GM10248 (cell line): ENCODE measurements at regions not wholly inside any gene's neighbourhood (a gene's known extent, or its start where the extent isn't known, plus 50 kb on each side); places are given as distances from the start of the nearest gene placed in this dataset.

Experiments
- CTCF ChIA-PET: fragments of 300-600 bp; sonication (Branson Sonifier 250); formaldehyde crosslinking; extraction: SDS; loops from one replicate; lab custom pipeline; 2021; ENCODE audit warnings: antibody characterized with exemption; lab: Yijun Ruan, JAX
- POLR2A ChIA-PET: fragments of 350-650 bp; sonication (Branson Sonifier 250); formaldehyde crosslinking; extraction: SDS; loops from one replicate; lab custom pipeline; 2020; ENCODE audit warnings: antibody characterized with exemption; lab: Yijun Ruan, JAX
- DNase-seq: peaks from one replicate; pipeline ENCODE4 v3.0.0; 2012; ENCODE audit errors: extremely low spot score
- TF ChIP-seq, protein P1 (sequence below): IDR thresholded peaks from 2 replicates; pipeline ENCODE4 v1.5.1; 2012; ENCODE audit warnings: mild to moderate bottlenecking, low read depth; ENCODE audit errors: extremely low read depth, missing control alignments, control extremely low read depth

DNA sequence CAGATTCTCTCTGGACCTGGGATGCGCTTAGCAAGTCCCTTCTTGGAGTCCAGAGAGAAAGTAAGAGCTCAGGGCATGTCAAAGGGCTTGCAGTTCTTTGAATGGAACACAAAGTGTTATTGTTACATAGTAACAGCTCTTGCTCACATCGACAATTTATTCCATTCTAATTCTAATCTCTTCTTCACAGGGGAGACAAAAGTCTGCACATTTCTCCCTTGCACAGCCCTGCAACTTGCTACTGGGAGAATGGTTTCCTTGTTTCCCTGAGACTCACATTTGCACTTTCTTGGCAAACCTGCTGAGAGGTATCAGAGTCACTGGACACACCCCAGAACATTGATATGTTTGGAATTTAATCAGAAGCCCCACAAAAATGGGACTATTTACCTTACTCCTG is 209.9 kb upstream of the IGF1 start:
- POLR2A ChIA-PET, result no interaction called here
- TF ChIP-seq, protein P1, sequence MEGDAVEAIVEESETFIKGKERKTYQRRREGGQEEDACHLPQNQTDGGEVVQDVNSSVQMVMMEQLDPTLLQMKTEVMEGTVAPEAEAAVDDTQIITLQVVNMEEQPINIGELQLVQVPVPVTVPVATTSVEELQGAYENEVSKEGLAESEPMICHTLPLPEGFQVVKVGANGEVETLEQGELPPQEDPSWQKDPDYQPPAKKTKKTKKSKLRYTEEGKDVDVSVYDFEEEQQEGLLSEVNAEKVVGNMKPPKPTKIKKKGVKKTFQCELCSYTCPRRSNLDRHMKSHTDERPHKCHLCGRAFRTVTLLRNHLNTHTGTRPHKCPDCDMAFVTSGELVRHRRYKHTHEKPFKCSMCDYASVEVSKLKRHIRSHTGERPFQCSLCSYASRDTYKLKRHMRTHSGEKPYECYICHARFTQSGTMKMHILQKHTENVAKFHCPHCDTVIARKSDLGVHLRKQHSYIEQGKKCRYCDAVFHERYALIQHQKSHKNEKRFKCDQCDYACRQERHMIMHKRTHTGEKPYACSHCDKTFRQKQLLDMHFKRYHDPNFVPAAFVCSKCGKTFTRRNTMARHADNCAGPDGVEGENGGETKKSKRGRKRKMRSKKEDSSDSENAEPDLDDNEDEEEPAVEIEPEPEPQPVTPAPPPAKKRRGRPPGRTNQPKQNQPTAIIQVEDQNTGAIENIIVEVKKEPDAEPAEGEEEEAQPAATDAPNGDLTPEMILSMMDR, result no peak
- DNase-seq, result no peak
- CTCF ChIA-PET, result interaction anchor here (1.3 kb wide), 1 partner anchor 46 kb away, joined by 3 read pairs; no protein-coding TSS in a partner anchor

DNA sequence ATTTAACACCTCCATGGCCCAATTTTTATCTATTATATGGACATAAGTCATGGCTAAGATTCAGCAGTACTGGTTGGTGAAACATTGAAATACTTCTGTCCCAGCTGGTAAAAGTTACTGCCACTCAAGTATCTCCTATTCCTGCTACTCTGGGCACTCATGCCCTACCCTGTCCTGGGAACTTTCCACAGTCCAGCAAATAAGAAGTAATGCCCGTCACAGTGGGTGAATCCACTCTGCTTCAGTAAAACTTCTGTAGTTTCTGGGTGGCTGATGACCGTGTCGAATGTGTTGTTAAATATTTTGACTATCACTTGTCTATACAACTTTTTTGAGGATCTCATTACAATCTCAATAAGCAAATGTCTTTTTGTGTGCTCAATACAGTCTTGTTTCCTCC is 209.3 kb upstream of the IGF1 start:
- ChIA-PET CTCF (interaction anchor here (1.3 kb wide), 1 partner anchor 45 kb away, joined by 3 read pairs; no protein-coding TSS in a partner anchor), POLR2A (no interaction called here)
- TF ChIP-seq, protein P1, result no peak
- DNase-seq, result no peak

DNA sequence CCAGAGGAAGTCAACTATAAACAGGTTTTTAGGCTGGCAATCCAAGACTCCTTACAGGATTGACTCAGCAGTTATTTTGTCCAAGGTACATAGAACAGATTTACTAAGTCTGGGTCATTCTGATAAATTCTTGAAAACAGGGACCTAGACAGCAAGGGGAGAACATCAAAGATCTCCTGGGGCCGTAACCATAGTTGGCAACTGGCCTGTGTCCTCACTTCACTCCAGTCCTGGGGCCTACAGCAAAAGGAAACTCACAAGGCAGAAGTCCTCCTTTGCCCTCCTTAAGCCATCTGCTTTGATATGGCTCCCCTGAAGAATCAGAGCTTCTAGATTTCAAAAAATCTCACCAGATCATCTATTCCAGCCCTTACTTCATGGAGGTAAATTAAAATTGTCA is 207.2 kb upstream of the IGF1 start:
- ChIA-PET CTCF (no interaction called here), POLR2A (no interaction called here)
- TF ChIP-seq, protein P1, result no peak
- DNase-seq, result no peak

DNA sequence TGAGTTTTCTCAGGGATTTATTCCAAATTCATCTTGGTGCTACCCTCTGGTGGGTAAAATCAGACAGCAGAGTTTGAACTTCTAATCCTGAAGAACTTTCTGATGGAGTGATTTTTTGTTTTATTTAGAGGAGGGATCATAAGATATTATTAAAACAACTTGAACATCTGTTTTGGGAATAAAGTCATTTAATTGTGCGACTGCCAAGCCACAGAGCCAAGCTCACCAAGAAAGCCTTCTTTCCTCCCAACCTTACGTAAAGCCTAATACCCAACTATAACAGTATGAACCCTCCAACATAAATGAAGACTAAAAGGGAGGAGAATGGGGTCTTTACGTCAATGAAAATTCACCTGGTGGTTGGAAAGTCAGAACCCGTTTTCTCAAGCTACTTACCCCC is 205.5 kb upstream of the IGF1 start:
- CTCF ChIA-PET, result no interaction called here
- TF ChIP-seq, protein P1, result no peak
- DNase-seq, result no peak
- POLR2A ChIA-PET, result no interaction called here

DNA sequence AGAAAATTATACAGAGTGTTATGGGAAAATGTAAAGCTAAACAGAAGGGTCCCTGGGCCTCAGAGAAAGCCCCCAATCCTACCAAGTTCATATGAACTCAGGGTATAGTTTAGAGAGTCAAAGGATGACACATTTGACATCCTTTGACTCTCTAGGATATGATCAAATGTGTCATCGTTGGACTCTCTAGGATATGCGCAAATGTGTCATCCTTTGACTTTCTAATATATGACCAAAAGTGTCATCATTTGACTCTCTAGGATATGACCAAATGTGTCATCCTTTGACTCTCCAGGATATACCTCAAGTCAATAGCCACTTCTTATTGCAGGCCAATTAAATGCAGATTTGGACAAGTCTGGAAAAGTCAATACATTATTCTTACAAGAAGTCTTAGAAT is 204.8 kb upstream of the IGF1 start:
- TF ChIP-seq, protein P1, result no peak
- CTCF ChIA-PET, result no interaction called here
- no peak for DNase-seq
- POLR2A ChIA-PET, result no interaction called here

DNA sequence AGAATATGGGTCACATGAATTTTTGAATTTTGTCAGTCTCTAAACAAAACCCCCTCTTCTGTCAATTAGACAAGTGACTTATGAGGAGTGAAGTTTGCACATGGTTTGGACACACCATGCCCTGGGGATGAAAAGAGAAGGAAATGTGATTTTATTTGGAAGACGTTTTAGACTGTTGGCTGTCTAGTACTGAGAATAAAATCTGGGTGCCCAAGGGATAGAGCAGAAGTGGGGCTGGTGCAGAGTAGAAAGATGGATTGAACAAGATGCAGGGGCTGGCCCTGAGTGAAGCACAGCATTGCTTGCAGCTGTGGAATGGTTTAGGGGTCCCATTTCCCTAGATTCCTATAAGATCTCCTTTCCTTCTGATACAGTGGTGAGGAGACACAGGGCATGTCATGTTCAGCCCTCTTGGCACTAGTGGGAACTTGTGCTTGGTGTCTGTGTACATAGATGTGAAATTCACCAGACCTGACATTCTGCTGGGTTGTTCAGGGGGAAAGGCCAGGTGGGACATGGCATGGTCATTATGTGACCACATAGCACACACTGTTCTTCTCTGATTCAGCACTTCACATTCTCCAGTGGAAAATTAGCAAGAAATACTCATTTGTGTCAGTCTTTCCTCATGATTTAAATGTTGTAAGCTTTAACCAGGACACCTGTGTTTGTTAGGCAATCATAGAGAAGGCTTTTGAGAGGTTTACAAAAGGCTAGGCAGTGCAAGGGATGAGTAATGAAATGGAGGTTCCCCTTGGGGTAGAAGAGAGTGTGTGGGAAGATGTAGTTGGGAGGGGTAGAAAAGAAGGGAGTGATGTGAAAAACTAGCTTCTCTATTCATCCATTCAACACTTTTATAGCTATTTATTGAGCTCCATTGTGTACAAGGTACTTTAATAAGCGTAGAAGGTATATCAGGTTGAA is 202.3 kb upstream of the IGF1 start:
- ChIA-PET POLR2A (no interaction called here), CTCF (interaction anchor here (0.9 kb wide), 1 partner anchor 10 kb away, joined by 3 read pairs; no protein-coding TSS in a partner anchor)

More for the DNA sequence above, 202.3 kb upstream of the IGF1 start:
- TF ChIP-seq, protein P1, result no peak
- no peak for DNase-seq
